HL-60 (cell line): ENCODE measurements at regions not wholly inside any gene's neighbourhood (a gene's known extent, or its start where the extent isn't known, plus 50 kb on each side); places are given as distances from the start of the nearest gene placed in this dataset.

Experiments used
- DNase-seq, 2 experiments: peaks; one replicate each; pipeline ENCODE4 v3.0.0-alpha.2; 2010 to 2020; ENCODE audit warnings: low read depth in 1 of 2, low spot score in 1 of 2
- H3K27ac ChIP-seq: fragments of 250-450 bp; sonication (Bioruptor Pico); replicated peaks from 2 replicates; pipeline ENCODE4 v1.5.1; 2020; ENCODE audit warnings: mild to moderate bottlenecking, moderate library complexity
- H3K27me3 ChIP-seq: fragments of 250-450 bp; sonication (Bioruptor Pico); 2 replicates; pipeline ENCODE4 v1.5.1; 2021; ENCODE audit warnings: mild to moderate bottlenecking, moderate library complexity; ENCODE audit not compliant: insufficient read depth, poor library complexity, severe bottlenecking
- H3K4me3 ChIP-seq: replicated peaks from 2 replicates; pipeline ENCODE4 v1.5.1; 2011; ENCODE audit warnings: mild to moderate bottlenecking, control low read depth, low read length; ENCODE audit not compliant: insufficient read depth
- GABPA ChIP-seq: IDR thresholded peaks from 2 replicates; pipeline ENCODE4 v1.6.1; 2012; ENCODE audit warnings: low read depth
- POLR2AphosphoS5 ChIP-seq: IDR thresholded peaks from 2 replicates; pipeline ENCODE4 v1.6.1; 2012; ENCODE audit warnings: low read depth
- SPI1 ChIP-seq: IDR thresholded peaks from 2 replicates; pipeline ENCODE4 v1.6.1; 2012; ENCODE audit warnings: low read depth, mild to moderate bottlenecking, borderline replicate concordance
- TF ChIP-seq, protein P1 (sequence below): IDR thresholded peaks from one replicate; pipeline ENCODE4 v1.5.1; 2011; ENCODE audit warnings: low read length, control low read depth, inconsistent platforms; ENCODE audit not compliant: insufficient read depth
- TF ChIP-seq, protein P2 (sequence below): IDR thresholded peaks from 2 replicates; pipeline ENCODE4 v1.6.1; 2012; ENCODE audit warnings: low read depth; ENCODE audit not compliant: insufficient replicate concordance

DNA sequence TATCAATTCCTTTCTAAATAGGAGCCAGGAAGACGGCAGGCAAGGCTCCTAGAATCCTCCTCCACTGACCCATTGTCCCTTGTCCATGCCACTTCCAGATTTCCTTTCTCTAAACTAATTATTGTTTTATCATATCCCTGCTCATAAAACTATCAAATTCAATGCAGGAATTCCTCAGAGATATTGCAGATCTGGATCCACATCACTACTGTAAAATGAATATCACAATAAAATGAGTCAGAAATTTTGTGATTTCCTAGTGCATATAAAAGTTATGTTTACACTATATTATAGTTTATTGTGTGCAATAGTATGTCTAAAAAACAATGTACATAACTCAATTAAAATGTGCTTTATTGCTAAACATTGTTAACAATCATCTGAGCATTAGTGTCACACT, 498.7 kb upstream of the NEGR1 start:
- DNase-seq = no peak
- no peak overlapping the region for H3K4me3 ChIP-seq
- H3K27ac ChIP-seq = no peak overlapping the region
- TF ChIP-seq POLR2AphosphoS5 = no peak
- TF ChIP-seq, protein P1, sequence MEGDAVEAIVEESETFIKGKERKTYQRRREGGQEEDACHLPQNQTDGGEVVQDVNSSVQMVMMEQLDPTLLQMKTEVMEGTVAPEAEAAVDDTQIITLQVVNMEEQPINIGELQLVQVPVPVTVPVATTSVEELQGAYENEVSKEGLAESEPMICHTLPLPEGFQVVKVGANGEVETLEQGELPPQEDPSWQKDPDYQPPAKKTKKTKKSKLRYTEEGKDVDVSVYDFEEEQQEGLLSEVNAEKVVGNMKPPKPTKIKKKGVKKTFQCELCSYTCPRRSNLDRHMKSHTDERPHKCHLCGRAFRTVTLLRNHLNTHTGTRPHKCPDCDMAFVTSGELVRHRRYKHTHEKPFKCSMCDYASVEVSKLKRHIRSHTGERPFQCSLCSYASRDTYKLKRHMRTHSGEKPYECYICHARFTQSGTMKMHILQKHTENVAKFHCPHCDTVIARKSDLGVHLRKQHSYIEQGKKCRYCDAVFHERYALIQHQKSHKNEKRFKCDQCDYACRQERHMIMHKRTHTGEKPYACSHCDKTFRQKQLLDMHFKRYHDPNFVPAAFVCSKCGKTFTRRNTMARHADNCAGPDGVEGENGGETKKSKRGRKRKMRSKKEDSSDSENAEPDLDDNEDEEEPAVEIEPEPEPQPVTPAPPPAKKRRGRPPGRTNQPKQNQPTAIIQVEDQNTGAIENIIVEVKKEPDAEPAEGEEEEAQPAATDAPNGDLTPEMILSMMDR = no peak
- no peak for TF ChIP-seq GABPA
- TF ChIP-seq, protein P2, sequence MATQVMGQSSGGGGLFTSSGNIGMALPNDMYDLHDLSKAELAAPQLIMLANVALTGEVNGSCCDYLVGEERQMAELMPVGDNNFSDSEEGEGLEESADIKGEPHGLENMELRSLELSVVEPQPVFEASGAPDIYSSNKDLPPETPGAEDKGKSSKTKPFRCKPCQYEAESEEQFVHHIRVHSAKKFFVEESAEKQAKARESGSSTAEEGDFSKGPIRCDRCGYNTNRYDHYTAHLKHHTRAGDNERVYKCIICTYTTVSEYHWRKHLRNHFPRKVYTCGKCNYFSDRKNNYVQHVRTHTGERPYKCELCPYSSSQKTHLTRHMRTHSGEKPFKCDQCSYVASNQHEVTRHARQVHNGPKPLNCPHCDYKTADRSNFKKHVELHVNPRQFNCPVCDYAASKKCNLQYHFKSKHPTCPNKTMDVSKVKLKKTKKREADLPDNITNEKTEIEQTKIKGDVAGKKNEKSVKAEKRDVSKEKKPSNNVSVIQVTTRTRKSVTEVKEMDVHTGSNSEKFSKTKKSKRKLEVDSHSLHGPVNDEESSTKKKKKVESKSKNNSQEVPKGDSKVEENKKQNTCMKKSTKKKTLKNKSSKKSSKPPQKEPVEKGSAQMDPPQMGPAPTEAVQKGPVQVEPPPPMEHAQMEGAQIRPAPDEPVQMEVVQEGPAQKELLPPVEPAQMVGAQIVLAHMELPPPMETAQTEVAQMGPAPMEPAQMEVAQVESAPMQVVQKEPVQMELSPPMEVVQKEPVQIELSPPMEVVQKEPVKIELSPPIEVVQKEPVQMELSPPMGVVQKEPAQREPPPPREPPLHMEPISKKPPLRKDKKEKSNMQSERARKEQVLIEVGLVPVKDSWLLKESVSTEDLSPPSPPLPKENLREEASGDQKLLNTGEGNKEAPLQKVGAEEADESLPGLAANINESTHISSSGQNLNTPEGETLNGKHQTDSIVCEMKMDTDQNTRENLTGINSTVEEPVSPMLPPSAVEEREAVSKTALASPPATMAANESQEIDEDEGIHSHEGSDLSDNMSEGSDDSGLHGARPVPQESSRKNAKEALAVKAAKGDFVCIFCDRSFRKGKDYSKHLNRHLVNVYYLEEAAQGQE = no peak
- TF ChIP-seq SPI1 = no peak
- no peaks in the 10 kb centered on the region for H3K27me3 ChIP-seq

DNA sequence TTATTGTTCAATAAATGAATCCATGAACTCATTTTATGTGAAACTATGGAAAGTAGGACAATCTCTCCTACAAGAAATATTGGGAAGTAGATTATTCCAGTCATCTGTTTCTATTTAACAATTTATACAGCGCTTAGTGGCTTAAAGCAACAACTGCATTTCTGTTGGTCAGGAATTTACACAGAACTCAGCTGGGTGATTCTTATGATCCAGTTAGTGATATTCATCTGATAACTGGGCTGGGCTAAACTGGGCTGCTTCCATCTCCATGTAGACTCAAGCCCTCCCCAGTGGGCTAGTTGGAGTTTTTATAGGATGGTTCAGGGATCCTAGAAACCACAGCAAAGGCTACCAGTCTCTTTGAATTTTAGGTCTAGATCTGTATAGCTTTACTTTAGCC, 497.9 kb upstream of the NEGR1 start:
- DNase-seq = no peak
- H3K27me3 ChIP-seq = no peaks in the 10 kb centered on the region
- H3K27ac ChIP-seq = no peak overlapping the region
- TF ChIP-seq, protein P1 = no peak
- TF ChIP-seq, protein P2 = no peak
- TF ChIP-seq POLR2AphosphoS5 (no peak), SPI1 (no peak), GABPA (no peak)
- no peak overlapping the region for H3K4me3 ChIP-seq

DNA sequence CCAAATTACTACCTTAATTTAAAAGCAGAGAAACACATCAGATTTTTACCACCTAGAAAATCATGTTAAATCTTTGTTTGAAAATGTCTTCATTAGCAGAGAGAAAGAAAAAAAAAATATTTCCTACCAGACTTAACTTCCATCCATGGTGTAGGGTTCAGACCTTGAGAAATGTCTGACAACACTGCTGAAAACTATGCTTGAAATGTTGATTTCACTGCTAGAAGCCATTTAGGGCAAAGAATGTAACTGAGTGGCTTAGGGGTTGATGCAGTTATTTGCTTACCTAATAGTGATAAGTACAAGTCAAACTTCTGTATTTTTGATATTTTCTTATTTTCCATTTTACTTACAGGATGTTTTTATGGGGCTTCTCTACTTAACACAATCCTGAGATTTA, 495.6 kb upstream of the NEGR1 start:
- DNase-seq = no peak
- TF ChIP-seq GABPA (no peak), SPI1 (no peak), POLR2AphosphoS5 (no peak)
- TF ChIP-seq, protein P1 = no peak
- TF ChIP-seq, protein P2 = no peak
- no peak overlapping the region for H3K27ac ChIP-seq
- no peak overlapping the region for H3K4me3 ChIP-seq
- H3K27me3 ChIP-seq = no peaks in the 10 kb centered on the region
